Middle frontal gyrus (tissue), 1 donor: ENCODE measurements at regions not wholly inside any gene's neighbourhood (a gene's known extent, or its start where the extent isn't known, plus 50 kb on each side); places are given as distances from the start of the nearest gene placed in this dataset.
"Not testable (repeated sequence)": the region's sequence is repeated elsewhere in the genome, so short reads cannot be mapped to it uniquely, and the experiment has no call there.

Source experiments
- DNase-seq: peaks from one replicate; pipeline ENCODE4 v3.0.0-alpha.2; 2015; ENCODE audit warnings: low spot score; ENCODE audit errors: extremely low spot score

DNA sequence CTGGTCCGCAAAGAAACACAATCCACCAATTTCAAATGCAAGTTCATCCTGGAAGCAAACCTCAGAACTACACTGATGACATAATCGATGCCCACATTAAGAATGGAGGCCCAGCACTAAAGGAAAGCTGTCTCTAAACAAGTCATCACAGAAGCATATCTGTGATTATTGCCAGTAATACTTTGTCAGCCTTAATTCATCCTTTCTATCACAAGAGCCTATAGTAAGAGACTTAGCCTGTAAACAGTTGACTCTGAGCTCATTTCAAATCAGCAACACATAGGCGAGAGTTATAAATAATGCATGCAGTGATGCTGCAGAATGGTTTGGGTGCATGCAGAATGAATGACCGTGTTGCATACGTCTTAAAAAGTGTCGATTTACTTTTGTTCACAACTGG is 105.9 kb upstream of the ZFP42 start:
- DNase-seq: no peak

GRCh38 chr4:187893418-187893817 is 102.2 kb upstream of the ZFP42 start:
- DNase-seq: no peak

GRCh38 chr4:187903106-187903505 is 92.5 kb upstream of the ZFP42 start:
- DNase-seq: no peak

GRCh38 chr4:187903700-187904099 is 91.9 kb upstream of the ZFP42 start:
- DNase-seq: no peak

DNA sequence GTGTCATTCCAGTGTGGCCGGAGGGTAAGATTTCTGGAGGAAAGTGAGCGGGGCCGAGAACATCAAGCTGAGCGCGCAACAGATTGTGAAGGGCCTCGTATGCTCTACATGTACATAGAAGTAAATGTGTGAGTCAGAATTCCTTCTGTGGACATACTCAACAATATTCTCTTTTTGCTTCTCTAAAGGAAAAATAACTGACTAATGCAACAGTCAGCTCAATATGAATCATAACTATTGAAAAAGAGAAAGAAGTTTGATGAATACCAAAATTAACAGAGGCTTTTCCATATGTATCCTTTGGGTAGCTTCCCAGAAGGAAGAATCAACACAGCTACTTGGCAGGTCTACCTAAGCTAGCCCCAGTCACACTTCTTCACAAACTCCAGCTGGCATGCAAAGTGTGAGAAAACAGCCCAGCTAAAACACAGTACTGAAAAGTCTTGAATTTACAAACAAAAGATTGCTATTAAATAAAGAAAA is 87.5 kb upstream of the ZFP42 start:
- peak; percentile 31 for DNase-seq

- no peak for DNase-seq
Observed at GRCh38 chr4:187908731-187909130, 86.8 kb upstream of the ZFP42 start.

DNA sequence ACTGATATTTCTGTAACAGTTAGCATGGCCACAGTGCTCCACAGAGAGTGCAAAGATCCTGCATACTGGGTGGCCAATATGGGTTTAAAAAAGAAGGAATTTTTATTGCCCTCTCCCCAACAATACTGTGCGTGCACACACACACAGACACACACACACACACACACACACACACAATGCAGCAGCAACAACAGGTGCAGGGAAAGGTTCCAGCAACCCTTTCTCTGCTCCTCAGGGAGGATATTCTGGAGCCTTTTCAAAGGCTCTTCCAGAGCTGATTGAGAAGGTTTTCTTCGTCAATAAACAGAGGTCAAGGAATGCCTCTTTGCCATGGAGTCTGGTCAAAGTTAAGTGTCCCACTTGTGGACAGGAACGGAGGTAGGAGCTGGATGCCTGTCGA is 84.8 kb upstream of the ZFP42 start:
- DNase-seq: no peak

DNA sequence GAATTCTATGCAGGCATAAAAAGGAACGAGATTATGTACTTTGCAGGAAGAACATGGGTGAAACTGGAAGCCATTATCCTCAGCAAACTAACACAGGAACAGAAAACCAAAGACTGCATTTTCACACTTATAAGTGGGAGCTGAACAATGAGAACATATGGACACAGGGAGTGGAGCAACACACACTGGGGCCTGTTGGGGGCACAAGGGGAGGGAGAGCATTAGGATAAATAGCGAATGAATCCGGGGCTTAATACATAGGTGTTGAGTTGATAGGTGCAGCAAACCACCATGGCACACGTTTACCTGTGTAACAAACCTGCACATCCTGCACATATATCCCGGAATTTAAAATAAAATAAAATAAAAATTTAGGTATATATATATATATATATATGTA is 80.2 kb upstream of the ZFP42 start:
- DNase-seq: not testable (repeated sequence)

DNA sequence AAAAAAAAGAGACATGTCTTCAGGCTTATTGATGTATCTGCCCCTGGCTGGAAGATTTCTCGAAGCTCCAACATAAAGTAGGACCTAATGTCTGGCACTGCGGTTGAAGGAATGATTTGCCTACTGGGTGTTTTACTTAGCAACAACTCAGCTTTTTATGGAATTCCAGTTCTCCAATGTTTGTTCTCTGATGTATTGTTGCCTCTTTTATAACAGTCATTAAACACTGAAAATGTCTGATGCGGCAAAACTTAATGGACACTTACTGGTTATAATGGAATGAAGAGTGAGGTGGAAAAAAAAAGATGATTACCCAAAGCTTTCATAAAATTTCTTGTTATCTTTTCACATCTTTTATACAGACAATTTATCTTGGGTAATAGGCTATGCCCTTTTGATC is 75.6 kb upstream of the ZFP42 start:
- DNase-seq: no peak

DNA sequence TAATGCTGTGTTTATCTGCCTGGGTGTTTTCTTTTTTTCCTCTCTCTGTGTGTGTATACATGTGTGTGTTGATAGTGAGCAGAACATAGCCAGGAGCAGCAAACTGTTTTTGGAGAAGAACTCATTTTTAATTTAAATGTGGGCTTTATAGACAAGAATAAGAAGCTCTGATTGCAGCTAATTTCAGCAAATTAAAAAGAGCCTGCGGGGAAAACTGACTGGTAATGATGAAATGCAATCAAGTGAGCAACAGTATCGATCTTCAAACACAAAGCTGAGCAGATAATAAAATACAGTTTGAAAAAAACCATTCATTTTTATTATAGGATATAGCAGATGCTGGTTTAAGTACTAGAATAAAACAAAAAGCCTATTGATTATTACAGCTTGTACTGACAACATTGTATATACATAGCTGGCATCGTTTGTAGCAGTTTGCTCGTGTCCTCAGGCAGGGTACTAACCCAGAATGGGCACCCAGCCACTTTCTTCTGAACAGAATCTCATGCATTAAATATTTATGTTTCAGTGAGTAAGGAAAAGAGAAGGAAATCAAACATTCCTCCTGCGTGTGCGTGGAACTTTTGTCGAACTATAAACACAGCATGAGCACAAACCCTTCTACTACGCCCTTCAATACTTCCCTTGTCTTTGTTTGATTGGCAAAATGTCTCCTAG is 73.5 kb upstream of the ZFP42 start:
- DNase-seq: no peak

GRCh38 chr4:187929024-187929423 is 66.5 kb upstream of the ZFP42 start:
- DNase-seq: no peak

- DNase-seq: no peak
Observed at GRCh38 chr4:187934766-187935165, 60.8 kb upstream of the ZFP42 start.

DNA sequence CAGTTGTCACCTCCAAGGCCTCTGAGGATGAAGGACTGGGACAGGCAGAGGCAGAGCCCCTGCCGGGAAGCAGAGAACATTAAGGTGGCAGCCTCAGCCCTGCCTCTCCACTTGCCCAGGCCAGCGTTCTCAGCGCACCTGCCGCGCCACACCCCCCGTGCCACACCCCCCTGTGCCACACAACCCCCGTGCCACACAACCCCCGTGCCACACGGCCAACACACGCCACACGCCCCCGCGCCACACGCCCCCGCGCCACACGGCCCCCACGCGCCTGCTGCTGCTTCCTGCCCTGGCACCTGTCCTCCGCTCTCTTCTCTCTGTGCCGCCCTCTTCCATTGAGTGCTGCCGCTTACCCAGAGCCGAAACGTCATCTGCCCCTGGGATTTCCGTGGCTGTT is 58.0 kb upstream of the ZFP42 start:
- DNase-seq: no peak

DNA sequence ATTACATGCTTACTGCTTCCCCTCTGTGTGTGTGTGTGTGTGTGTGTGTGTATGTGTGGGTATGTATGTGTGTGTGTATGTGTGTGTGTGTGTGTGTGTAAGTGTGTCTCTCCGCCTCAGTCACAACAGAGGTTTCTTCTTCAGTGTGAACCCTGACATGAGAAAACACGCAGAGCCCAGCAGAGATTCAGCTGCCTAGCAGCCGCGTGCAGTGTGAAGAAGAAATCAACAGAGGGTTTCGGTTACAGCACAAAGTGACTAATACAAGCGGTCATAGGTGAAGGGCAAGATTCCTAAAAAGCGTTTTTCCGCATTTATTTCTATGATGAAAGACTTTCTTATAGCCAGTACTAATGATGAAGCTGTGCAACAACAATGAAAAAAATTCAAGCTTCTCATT is 55.3 kb upstream of the ZFP42 start:
- no peak for DNase-seq

- no peak for DNase-seq
Observed at GRCh38 chr4:187942968-187943367, 52.6 kb upstream of the ZFP42 start.

GRCh38 chr4:187944179-187944578 is 51.4 kb upstream of the ZFP42 start:
- no peak for DNase-seq
